Vagina (tissue), 2 donors: ENCODE measurements at regions not wholly inside any gene's neighbourhood (a gene's known extent, or its start where the extent isn't known, plus 50 kb on each side); places are given as distances from the start of the nearest gene placed in this dataset.

Source experiments
- POLR2A ChIP-seq, 2 donors: fragments of 450-650 bp; IDR thresholded peaks; one replicate each; pipeline ENCODE4 v1.6.1; 2017; ENCODE audit warnings: antibody characterized with exemption in 2 of 2, mild to moderate bottlenecking in 2 of 2, moderate library complexity in 2 of 2
- POLR2AphosphoS5 ChIP-seq, 2 donors: sonication (generic); formaldehyde crosslinking; IDR thresholded peaks; one replicate each; pipeline ENCODE4 v1.9.0; 2017; ENCODE audit warnings: antibody characterized with exemption in 2 of 2, mild to moderate bottlenecking in 2 of 2, low read depth in 1 of 2; ENCODE audit not compliant: insufficient read depth in 1 of 2
- TF ChIP-seq, protein P1 (sequence below), 3 experiments: fragments of 450-650 bp in 2 of 3; fragments of 200-600 bp in 1 of 3; sonication (generic) in 1 of 3; IDR thresholded peaks; one replicate each; pipeline ENCODE4 v1.5.1; 2017 to 2019; ENCODE audit warnings: antibody characterized with exemption in 3 of 3, mild to moderate bottlenecking in 2 of 3, moderate library complexity in 2 of 3

DNA sequence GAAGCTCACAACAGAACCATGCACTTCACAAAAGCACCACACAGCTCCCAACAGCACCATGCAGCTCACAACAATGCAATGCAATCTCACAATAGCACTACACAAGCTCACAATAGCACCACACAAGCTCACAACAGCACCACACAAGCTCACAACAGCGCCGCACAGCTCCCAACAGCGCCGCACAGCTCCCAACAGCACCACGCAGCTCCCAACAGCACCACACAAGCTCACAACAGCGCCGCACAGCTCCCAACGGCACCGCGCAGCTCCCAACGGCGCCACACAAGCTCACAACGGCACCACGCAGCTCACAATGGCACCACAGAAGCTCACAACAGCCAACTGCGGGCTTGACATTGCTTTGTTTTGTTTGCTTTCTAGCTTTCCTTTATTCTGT, 198.1 kb downstream of the DLL1 start:
- TF ChIP-seq, protein P1, sequence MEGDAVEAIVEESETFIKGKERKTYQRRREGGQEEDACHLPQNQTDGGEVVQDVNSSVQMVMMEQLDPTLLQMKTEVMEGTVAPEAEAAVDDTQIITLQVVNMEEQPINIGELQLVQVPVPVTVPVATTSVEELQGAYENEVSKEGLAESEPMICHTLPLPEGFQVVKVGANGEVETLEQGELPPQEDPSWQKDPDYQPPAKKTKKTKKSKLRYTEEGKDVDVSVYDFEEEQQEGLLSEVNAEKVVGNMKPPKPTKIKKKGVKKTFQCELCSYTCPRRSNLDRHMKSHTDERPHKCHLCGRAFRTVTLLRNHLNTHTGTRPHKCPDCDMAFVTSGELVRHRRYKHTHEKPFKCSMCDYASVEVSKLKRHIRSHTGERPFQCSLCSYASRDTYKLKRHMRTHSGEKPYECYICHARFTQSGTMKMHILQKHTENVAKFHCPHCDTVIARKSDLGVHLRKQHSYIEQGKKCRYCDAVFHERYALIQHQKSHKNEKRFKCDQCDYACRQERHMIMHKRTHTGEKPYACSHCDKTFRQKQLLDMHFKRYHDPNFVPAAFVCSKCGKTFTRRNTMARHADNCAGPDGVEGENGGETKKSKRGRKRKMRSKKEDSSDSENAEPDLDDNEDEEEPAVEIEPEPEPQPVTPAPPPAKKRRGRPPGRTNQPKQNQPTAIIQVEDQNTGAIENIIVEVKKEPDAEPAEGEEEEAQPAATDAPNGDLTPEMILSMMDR (IDR thresholded peaks at IDR 0.05): no peak
- TF ChIP-seq POLR2AphosphoS5 (IDR thresholded peaks at IDR 0.05; ENCODE audit: insufficient read depth in 1 of 2, low read depth in 1 of 2) (no peak), POLR2A (IDR thresholded peaks at IDR 0.05) (no peak)
